Heart right ventricle (tissue), 16 donors: ENCODE measurements at regions not wholly inside any gene's neighbourhood (a gene's known extent, or its start where the extent isn't known, plus 50 kb on each side); places are given as distances from the start of the nearest gene placed in this dataset.
"Not testable (repeated sequence)": the region's sequence is repeated elsewhere in the genome, so short reads cannot be mapped to it uniquely, and the experiment has no call there.

ENCODE experiments used
- ATAC-seq, 8 donors: fragments of 200-7000 bp; cut with Tn5 transposase; one replicate each; pipeline ENCODE4 v1.9.1; 2020; ENCODE audit warnings: mild to moderate bottlenecking in 8 of 8, moderate library complexity in 8 of 8, moderate number of reproducible peaks in 1 of 8
- DNase-seq, 2 donors: peaks; one replicate each; pipeline ENCODE4 v3.0.0-alpha.2; 2020
- H3K27ac ChIP-seq, 10 donors: fragments of 200-600 bp; sonication (generic) in 2 of 10; one replicate each; pipeline versions ENCODE4 v1.5.0 to v1.8.0; 2020 to 2022; ENCODE audit warnings: mild to moderate bottlenecking in 3 of 10
- H3K27me3 ChIP-seq, 7 donors: fragments of 200-600 bp; one replicate each; pipeline ENCODE4 v1.8.0; 2021 to 2022; ENCODE audit warnings: mild to moderate bottlenecking in 2 of 7
- H3K36me3 ChIP-seq, 9 donors: fragments of 200-600 bp; sonication (generic) in 1 of 9; one replicate each; pipeline versions ENCODE4 v1.5.0 to v1.8.0; 2020 to 2022; ENCODE audit warnings: mild to moderate bottlenecking in 2 of 9
- H3K4me1 ChIP-seq, 9 donors: fragments of 200-600 bp; sonication (generic) in 1 of 9; one replicate each; pipeline versions ENCODE4 v1.5.0 to v1.8.0; 2020 to 2022; ENCODE audit warnings: mild to moderate bottlenecking in 4 of 9
- H3K4me3 ChIP-seq, 10 donors: fragments of 200-600 bp; sonication (generic) in 2 of 10; one replicate each; pipeline versions ENCODE4 v1.5.0 to v1.8.0; 2020 to 2022; ENCODE audit warnings: mild to moderate bottlenecking in 7 of 10, moderate library complexity in 2 of 10
- H3K9me3 ChIP-seq, 11 donors: fragments of 200-600 bp in 10 of 11; sonication (generic) in 2 of 11; one replicate each; pipeline versions ENCODE4 v1.5.0 to v1.8.0; 2013 to 2022; ENCODE audit warnings: mild to moderate bottlenecking in 2 of 11, control low read depth in 1 of 11, moderate library complexity in 1 of 11
- WGBS, 2 donors: extraction: QIAGEN DNeasy Blood & Tissue Kit; methylation state at CpG; one replicate each; pipeline ENCODE4 v1.1.7; 2013; ENCODE audit warnings: inconsistent platforms in 1 of 2; 5-methylcytosine and 5-hydroxymethylcytosine counted together
- intact Hi-C, 10 donors: fragments of 100-400 bp; cut with DNase I; formaldehyde crosslinking; loops; one replicate each; pipeline versions ENCODE4 v1.11.1 to v1.14.2; 2022
- TF ChIP-seq, protein P1 (sequence below), 9 donors: fragments of 200-600 bp; sonication (generic) in 2 of 9; IDR thresholded peaks; one replicate each; pipeline versions ENCODE4 v1.5.0 to v1.8.0; 2021 to 2022; ENCODE audit warnings: antibody characterized with exemption in 9 of 9, mild to moderate bottlenecking in 5 of 9, moderate library complexity in 1 of 9
- donor health status: Arrhythmogenic right ventricular cardiomyopathy.
- donor health status: ischemic (EF 13 %, LVEDD 7.1; RV severe dilation, severe dysfunction).
- donor health status: healthy with polysubstance abuse.
- donor health status: DM: no; HTN: yes; CAD: no.
- donor health status: DM: no; HTN: no; CAD: no.
- donor health status: ischemic (EF 25% LVEDD 6.9; RV normal size, moderate dysfunction).
- donor health status: ischemic (EF 25% LVEDD 5.7; RV mildly dilated, moderate dysfunction).
- donor health status: healthy.
- donor health status: DM: yes; HTN: yes; CAD: no.
- donor health status: Ischemic cardiomyopathy.
- donor health status: ischemic (EF 35%, LVEDD 5.7; RV mildly dilated, moderate dysfunction).
- donor health status: nonischemic (EF 11% LVEDD 7.7; RV severe dilation, severe dysfunction).
- donor health status: DM: yes; HTN: yes; CAD: no.
- donor health status: PGD.
- donor health status: ischemic (EF 29% LVEDD 5.4; RV normal size, mild dysfunction).
- donor health status: nonischemic (EF 23%, LVEDD 6.1; RV moderate dilation, normal function).

DNA sequence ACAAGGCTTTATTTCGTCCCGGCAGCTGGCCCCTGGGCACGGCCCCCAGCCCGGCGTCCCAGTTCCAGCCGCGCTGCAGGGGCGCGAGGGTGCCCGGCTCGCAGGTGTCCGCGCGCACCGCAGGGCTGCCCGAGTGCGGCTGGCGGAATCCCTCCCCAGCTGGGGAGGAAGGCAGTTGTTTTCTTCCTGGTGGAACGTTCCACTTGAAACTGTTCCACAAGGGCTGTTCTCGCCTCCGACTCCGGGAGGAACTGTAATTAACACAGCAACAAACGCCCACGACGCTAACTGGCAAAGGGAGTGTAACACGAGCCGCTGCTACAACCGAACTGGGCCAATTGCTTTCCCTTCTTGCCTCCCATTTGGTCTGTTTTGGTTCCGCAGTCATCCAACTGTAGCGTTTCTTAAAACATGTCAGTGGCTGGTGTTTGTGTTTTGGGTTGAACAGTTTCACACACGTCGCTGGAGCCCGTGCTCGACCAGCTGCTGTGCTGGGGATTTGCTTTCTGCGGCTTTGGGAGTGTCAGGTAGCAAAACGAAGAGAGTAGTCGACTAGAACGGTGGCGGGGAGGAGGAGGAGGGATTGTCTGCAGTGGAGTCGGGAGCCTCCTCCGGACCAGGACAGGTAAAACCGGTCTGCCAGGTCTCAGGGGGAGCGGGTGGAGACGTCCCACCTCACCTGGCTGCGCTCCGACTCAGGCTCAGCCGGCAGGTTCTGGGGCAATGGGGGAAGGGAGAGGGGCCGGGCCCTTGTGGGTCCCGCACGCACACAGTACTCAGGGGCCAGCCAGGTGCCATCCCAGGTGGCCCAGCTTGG, 131.6 kb upstream of the NIPBL start:
- peak in 1 of 2 donors; percentile 15 for DNase-seq
- 1 to 2% methylated on average over 48 to 50 of the region's 50 CpGs for WGBS, 2 donors
- Histone ChIP-seq H3K36me3 (no peaks in the 10 kb centered on the region), H3K4me1 (peaks cover 0 to 21% (median 9%) of the 10 kb centered on the region in 9 donors), H3K27ac (peak overlapping the region in 6 of 10 donors; percentile 7 to 54 (median 27)), H3K9me3 (no peaks in the 10 kb centered on the region), H3K27me3 (peaks cover 0 to 24% (median 0%) of the 10 kb centered on the region in 7 donors), H3K4me3 (peak overlapping the region; percentile 43 to 70 (median 64))
- intact Hi-C loops = loop anchor here in 6 of 10 donors (5.0 to 10.0 kb wide), 6 partner anchors 120 to 260 kb away; no protein-coding TSS in a partner anchor
- ATAC-seq = peak; percentile 66 to 84 (median 78)
- TF ChIP-seq, protein P1, sequence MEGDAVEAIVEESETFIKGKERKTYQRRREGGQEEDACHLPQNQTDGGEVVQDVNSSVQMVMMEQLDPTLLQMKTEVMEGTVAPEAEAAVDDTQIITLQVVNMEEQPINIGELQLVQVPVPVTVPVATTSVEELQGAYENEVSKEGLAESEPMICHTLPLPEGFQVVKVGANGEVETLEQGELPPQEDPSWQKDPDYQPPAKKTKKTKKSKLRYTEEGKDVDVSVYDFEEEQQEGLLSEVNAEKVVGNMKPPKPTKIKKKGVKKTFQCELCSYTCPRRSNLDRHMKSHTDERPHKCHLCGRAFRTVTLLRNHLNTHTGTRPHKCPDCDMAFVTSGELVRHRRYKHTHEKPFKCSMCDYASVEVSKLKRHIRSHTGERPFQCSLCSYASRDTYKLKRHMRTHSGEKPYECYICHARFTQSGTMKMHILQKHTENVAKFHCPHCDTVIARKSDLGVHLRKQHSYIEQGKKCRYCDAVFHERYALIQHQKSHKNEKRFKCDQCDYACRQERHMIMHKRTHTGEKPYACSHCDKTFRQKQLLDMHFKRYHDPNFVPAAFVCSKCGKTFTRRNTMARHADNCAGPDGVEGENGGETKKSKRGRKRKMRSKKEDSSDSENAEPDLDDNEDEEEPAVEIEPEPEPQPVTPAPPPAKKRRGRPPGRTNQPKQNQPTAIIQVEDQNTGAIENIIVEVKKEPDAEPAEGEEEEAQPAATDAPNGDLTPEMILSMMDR (IDR thresholded peaks at IDR 0.05) = peak in 3 of 9 donors; percentile 2 to 70 (median 25)

GRCh38 chr5:36747794-36748193, 128.8 kb upstream of the NIPBL start:
- WGBS, 2 donors = 98 to 100% methylated on average over 2 to 3 of the region's 4 CpGs
- H3K36me3 ChIP-seq, H3K4me3 ChIP-seq, H3K9me3 ChIP-seq, ATAC-seq, DNase-seq, H3K27ac ChIP-seq: not testable (repeated sequence)
- intact Hi-C loops = loop anchor here in 4 of 10 donors (2.0 to 10.0 kb wide), 4 partner anchors 117 to 257 kb away; no protein-coding TSS in a partner anchor
- Histone ChIP-seq H3K4me1 (peaks cover 0 to 17% (median 7%) of the 10 kb centered on the region in 9 donors), H3K27me3 (peaks cover 0 to 23% (median 0%) of the 10 kb centered on the region in 7 donors)

GRCh38 chr5:36751886-36752285, 124.7 kb upstream of the NIPBL start:
- H3K4me1 ChIP-seq = no peaks in the 10 kb centered on the region
- ATAC-seq (no peak), DNase-seq (no peak)
- no peak overlapping the region for H3K4me3 ChIP-seq
- intact Hi-C loops = no loop called here
- no peak overlapping the region for H3K27ac ChIP-seq
- no peaks in the 10 kb centered on the region for H3K36me3 ChIP-seq
- WGBS, 2 donors = 95 to 97% methylated on average over 1 of the region's 1 CpG
- TF ChIP-seq, protein P1 (IDR thresholded peaks at IDR 0.05) = no peak
- H3K9me3 ChIP-seq = no peaks in the 10 kb centered on the region
- H3K27me3 ChIP-seq = peaks cover 0 to 12% (median 0%) of the 10 kb centered on the region in 7 donors

DNA sequence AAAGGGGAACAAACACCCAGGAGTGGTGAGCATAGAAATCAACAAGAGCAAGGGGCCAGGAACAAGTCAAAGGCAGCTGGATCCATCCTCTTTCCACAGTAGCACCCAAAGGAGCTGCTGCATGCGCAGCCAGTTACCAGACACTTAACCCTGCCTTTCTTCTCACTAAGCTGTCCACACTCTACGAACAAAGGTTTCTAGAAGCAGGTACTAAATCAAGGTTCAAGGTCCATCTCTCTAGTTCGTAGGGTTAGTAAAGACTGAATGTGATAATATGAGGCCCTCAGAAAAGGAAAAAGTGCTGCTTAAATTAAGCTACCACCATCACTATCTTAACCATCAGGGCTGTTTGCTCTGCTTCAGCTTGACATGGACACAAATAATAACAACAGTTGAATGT, 121.2 kb upstream of the NIPBL start:
- TF ChIP-seq, protein P1 (IDR thresholded peaks at IDR 0.05) = no peak
- DNase-seq (no peak), ATAC-seq (no peak)
- H3K4me3 ChIP-seq = no peak overlapping the region
- peaks cover 0 to 12% (median 0%) of the 10 kb centered on the region in 7 donors for H3K27me3 ChIP-seq
- WGBS, 2 donors = 84 to 87% methylated on average over 3 of the region's 3 CpGs
- H3K27ac ChIP-seq = no peak overlapping the region
- H3K36me3 ChIP-seq = no peaks in the 10 kb centered on the region
- intact Hi-C loops = no loop called here
- H3K9me3 ChIP-seq = no peaks in the 10 kb centered on the region
- no peaks in the 10 kb centered on the region for H3K4me1 ChIP-seq
